GM23338 (cell line): ENCODE measurements at regions not wholly inside any gene's neighbourhood (a gene's known extent, or its start where the extent isn't known, plus 50 kb on each side); places are given as distances from the start of the nearest gene placed in this dataset.

Experiments
- ATAC-seq: fragments of 200-7000 bp; cut with Tn5 transposase; 3 replicates; pipeline ENCODE4 v1.9.1; 2020
- DNase-seq: peaks from one replicate; pipeline ENCODE4 v3.0.0-alpha.2; 2015; ENCODE audit warnings: low spot score
- H2AFZ ChIP-seq: fragments of 200-600 bp; sonication (generic); 2 replicates; pipeline ENCODE4 v1.8.0; 2016; ENCODE audit warnings: antibody characterized with exemption, mild to moderate bottlenecking, moderate library complexity
- H3F3A ChIP-seq: fragments of 200-600 bp; sonication (generic); replicated peaks from 2 replicates; pipeline ENCODE4 v1.8.0; 2017; ENCODE audit warnings: antibody characterized with exemption, mixed run types, low read depth
- H3K27ac ChIP-seq: fragments of 200-600 bp; sonication (generic); 2 replicates; pipeline ENCODE4 v1.6.1; 2016; ENCODE audit warnings: low read depth
- H3K27me3 ChIP-seq: fragments of 200-600 bp; sonication (generic); 2 replicates; pipeline ENCODE4 v1.8.0; 2016; ENCODE audit warnings: mild to moderate bottlenecking, mixed run types, moderate library complexity; ENCODE audit not compliant: insufficient read depth
- H3K36me3 ChIP-seq: fragments of 200-600 bp; sonication (generic); 2 replicates; pipeline ENCODE4 v1.8.0; 2016; ENCODE audit warnings: mild to moderate bottlenecking; ENCODE audit not compliant: insufficient read depth
- H3K4me1 ChIP-seq: fragments of 200-600 bp; sonication (generic); 2 replicates; pipeline ENCODE4 v1.8.0; 2016; ENCODE audit warnings: mild to moderate bottlenecking, moderate library complexity; ENCODE audit not compliant: insufficient read depth
- H3K4me2 ChIP-seq: fragments of 200-600 bp; sonication (generic); 2 replicates; pipeline ENCODE4 v1.7.1; 2017; ENCODE audit warnings: mixed run types
- H3K4me3 ChIP-seq: fragments of 200-600 bp; sonication (generic); 2 replicates; pipeline ENCODE4 v1.6.1; 2016; ENCODE audit warnings: mixed run types
- H3K79me2 ChIP-seq: fragments of 200-600 bp; sonication (generic); replicated peaks from 2 replicates; pipeline ENCODE4 v1.8.0; 2017; ENCODE audit warnings: mild to moderate bottlenecking; ENCODE audit not compliant: insufficient read depth
- H3K9me2 ChIP-seq: fragments of 200-600 bp; sonication (generic); 2 replicates; pipeline ENCODE4 v1.8.0; 2017; ENCODE audit not compliant: insufficient read depth
- H4K20me1 ChIP-seq: fragments of 200-600 bp; sonication (generic); replicated peaks from 2 replicates; pipeline ENCODE4 v1.8.0; 2017; ENCODE audit warnings: mild to moderate bottlenecking; ENCODE audit not compliant: insufficient read depth
- H3K27ac Mint-ChIP-seq: 2 replicates; pipeline ENCODE4 v1.8.0; 2020; ENCODE audit warnings: inconsistent platforms, mild to moderate bottlenecking, moderate library complexity, mixed read lengths
- H3K27me3 Mint-ChIP-seq: 3 replicates; pipeline ENCODE4 v1.8.0; 2022; ENCODE audit warnings: low read depth, mild to moderate bottlenecking, moderate library complexity, mixed read lengths, inconsistent platforms; ENCODE audit not compliant: insufficient read depth, poor library complexity
- H3K36me3 Mint-ChIP-seq: 3 replicates; pipeline ENCODE4 v1.8.0; 2021; ENCODE audit warnings: low read depth, mild to moderate bottlenecking, inconsistent platforms, moderate library complexity, mixed read lengths
- H3K4me1 Mint-ChIP-seq: 3 replicates; pipeline ENCODE4 v1.8.0; 2020; ENCODE audit warnings: mild to moderate bottlenecking, inconsistent platforms, mixed read lengths
- H3K4me3 Mint-ChIP-seq: 3 replicates; pipeline ENCODE4 v1.8.0; 2021; ENCODE audit warnings: moderate library complexity, mild to moderate bottlenecking, inconsistent platforms, mixed read lengths
- H3K9me3 Mint-ChIP-seq: 3 replicates; pipeline ENCODE4 v1.8.0; 2020; ENCODE audit warnings: moderate library complexity, mild to moderate bottlenecking, inconsistent platforms, mixed read lengths
- CREB1 ChIP-seq: fragments of 250-450 bp; sonication (Bioruptor Pico); IDR thresholded peaks from 2 replicates; pipeline ENCODE4 v1.5.0; 2020; ENCODE audit warnings: low read depth, mild to moderate bottlenecking, moderate library complexity
- NANOG ChIP-seq: IDR thresholded peaks from 2 replicates; pipeline ENCODE4 v1.6.1; 2016; ENCODE audit warnings: antibody characterized with exemption, borderline replicate concordance
- ZNF331 ChIP-seq: fragments of 250-450 bp; sonication (Bioruptor Pico); IDR thresholded peaks from 2 replicates; pipeline ENCODE4 v1.5.0; 2020; ENCODE audit warnings: low read depth, mild to moderate bottlenecking, moderate library complexity
- TF ChIP-seq, protein P1 (sequence below): fragments of 250-450 bp; sonication (Bioruptor Pico); IDR thresholded peaks from 2 replicates; pipeline ENCODE4 v1.5.0; 2020; ENCODE audit warnings: mild to moderate bottlenecking, moderate library complexity
- TF ChIP-seq, protein P2 (sequence below): IDR thresholded peaks from 2 replicates; pipeline ENCODE4 v1.6.1; 2016; ENCODE audit warnings: antibody characterized with exemption
- TF ChIP-seq, protein P3 (sequence below): IDR thresholded peaks from one replicate; pipeline ENCODE4 v1.6.1; 2018; ENCODE audit warnings: antibody characterized with exemption; ENCODE audit not compliant: unreplicated experiment

DNA sequence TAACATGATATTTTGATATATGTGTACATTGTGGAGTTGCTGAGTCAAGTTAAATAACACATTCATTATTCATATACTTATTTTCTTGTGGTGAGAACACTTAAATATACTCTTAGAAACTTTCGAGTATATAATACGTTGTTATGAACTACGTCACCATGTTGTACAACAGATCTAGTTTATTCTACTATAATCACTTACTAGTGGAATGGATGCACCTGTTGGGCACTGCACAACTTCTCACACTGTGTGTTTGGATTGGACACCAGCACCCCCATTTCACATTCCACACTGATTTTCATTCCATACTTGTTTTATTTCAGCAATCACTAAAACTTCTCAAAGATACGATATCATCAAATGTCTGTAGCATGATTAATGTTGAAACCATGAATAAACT is 407.3 kb downstream of the RPS24 start (continued):
- TF ChIP-seq, protein P1, sequence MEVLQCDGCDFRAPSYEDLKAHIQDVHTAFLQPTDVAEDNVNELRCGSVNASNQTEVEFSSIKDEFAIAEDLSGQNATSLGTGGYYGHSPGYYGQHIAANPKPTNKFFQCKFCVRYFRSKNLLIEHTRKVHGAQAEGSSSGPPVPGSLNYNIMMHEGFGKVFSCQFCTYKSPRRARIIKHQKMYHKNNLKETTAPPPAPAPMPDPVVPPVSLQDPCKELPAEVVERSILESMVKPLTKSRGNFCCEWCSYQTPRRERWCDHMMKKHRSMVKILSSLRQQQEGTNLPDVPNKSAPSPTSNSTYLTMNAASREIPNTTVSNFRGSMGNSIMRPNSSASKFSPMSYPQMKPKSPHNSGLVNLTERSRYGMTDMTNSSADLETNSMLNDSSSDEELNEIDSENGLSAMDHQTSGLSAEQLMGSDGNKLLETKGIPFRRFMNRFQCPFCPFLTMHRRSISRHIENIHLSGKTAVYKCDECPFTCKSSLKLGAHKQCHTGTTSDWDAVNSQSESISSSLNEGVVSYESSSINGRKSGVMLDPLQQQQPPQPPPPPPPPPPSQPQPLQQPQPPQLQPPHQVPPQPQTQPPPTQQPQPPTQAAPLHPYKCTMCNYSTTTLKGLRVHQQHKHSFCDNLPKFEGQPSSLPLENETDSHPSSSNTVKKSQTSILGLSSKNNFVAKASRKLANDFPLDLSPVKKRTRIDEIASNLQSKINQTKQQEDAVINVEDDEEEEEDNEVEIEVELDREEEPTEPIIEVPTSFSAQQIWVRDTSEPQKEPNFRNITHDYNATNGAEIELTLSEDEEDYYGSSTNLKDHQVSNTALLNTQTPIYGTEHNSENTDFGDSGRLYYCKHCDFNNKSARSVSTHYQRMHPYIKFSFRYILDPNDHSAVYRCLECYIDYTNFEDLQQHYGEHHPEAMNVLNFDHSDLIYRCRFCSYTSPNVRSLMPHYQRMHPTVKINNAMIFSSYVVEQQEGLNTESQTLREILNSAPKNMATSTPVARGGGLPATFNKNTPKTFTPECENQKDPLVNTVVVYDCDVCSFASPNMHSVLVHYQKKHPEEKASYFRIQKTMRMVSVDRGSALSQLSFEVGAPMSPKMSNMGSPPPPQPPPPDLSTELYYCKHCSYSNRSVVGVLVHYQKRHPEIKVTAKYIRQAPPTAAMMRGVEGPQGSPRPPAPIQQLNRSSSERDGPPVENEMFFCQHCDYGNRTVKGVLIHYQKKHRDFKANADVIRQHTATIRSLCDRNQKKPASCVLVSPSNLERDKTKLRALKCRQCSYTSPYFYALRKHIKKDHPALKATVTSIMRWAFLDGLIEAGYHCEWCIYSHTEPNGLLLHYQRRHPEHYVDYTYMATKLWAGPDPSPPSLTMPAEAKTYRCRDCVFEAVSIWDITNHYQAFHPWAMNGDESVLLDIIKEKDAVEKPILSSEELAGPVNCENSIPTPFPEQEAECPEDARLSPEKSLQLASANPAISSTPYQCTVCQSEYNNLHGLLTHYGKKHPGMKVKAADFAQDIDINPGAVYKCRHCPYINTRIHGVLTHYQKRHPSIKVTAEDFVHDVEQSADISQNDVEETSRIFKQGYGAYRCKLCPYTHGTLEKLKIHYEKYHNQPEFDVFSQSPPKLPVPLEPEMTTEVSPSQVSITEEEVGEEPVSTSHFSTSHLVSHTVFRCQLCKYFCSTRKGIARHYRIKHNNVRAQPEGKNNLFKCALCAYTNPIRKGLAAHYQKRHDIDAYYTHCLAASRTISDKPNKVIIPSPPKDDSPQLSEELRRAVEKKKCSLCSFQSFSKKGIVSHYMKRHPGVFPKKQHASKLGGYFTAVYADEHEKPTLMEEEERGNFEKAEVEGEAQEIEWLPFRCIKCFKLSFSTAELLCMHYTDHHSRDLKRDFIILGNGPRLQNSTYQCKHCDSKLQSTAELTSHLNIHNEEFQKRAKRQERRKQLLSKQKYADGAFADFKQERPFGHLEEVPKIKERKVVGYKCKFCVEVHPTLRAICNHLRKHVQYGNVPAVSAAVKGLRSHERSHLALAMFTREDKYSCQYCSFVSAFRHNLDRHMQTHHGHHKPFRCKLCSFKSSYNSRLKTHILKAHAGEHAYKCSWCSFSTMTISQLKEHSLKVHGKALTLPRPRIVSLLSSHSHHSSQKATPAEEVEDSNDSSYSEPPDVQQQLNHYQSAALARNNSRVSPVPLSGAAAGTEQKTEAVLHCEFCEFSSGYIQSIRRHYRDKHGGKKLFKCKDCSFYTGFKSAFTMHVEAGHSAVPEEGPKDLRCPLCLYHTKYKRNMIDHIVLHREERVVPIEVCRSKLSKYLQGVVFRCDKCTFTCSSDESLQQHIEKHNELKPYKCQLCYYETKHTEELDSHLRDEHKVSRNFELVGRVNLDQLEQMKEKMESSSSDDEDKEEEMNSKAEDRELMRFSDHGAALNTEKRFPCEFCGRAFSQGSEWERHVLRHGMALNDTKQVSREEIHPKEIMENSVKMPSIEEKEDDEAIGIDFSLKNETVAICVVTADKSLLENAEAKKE (CRISPR knock-in tag) = no peak

DNA sequence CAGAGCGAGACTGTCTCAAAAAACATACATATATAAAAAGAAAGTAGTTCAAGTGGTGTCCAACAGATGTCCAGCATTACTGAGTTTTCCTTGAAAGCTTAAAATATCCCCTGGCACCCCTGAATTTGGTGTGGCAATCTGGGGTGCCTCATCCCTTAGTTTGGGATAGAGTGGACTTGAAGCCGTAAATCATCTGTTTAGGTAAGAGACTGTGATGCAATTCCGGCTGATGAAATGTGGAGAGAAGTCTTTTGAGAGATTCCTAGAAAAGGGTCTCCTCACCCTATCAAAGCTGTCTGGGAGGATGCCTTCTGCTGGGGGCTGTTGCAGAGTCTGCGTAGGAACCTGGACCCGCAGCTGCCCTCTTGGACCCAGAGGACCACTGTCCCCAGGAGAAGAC is 408.0 kb downstream of the RPS24 start:
- Histone ChIP-seq H3K36me3 (no peaks in the 10 kb centered on the region), H3K27me3 (no peaks in the 10 kb centered on the region), H2AFZ (no peak overlapping the region), H3K27ac (no peak overlapping the region), H3K79me2 (no peaks in the 10 kb centered on the region), H3F3A (no peaks in the 10 kb centered on the region), H3K4me2 (no peak overlapping the region), H3K9me2 (no peaks in the 10 kb centered on the region), H4K20me1 (no peaks in the 10 kb centered on the region), H3K4me3 (no peak overlapping the region), H3K4me1 (no peaks in the 10 kb centered on the region)
- H3K27me3 Mint-ChIP-seq = peaks cover 5% of the 10 kb centered on the region
- ATAC-seq (no peak), DNase-seq (no peak)
- TF ChIP-seq, protein P2, sequence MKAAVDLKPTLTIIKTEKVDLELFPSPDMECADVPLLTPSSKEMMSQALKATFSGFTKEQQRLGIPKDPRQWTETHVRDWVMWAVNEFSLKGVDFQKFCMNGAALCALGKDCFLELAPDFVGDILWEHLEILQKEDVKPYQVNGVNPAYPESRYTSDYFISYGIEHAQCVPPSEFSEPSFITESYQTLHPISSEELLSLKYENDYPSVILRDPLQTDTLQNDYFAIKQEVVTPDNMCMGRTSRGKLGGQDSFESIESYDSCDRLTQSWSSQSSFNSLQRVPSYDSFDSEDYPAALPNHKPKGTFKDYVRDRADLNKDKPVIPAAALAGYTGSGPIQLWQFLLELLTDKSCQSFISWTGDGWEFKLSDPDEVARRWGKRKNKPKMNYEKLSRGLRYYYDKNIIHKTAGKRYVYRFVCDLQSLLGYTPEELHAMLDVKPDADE = no peak
- TF ChIP-seq CREB1 (CRISPR knock-in tag) = no peak
- TF ChIP-seq ZNF331 (CRISPR knock-in tag) = no peak
- TF ChIP-seq, protein P3, sequence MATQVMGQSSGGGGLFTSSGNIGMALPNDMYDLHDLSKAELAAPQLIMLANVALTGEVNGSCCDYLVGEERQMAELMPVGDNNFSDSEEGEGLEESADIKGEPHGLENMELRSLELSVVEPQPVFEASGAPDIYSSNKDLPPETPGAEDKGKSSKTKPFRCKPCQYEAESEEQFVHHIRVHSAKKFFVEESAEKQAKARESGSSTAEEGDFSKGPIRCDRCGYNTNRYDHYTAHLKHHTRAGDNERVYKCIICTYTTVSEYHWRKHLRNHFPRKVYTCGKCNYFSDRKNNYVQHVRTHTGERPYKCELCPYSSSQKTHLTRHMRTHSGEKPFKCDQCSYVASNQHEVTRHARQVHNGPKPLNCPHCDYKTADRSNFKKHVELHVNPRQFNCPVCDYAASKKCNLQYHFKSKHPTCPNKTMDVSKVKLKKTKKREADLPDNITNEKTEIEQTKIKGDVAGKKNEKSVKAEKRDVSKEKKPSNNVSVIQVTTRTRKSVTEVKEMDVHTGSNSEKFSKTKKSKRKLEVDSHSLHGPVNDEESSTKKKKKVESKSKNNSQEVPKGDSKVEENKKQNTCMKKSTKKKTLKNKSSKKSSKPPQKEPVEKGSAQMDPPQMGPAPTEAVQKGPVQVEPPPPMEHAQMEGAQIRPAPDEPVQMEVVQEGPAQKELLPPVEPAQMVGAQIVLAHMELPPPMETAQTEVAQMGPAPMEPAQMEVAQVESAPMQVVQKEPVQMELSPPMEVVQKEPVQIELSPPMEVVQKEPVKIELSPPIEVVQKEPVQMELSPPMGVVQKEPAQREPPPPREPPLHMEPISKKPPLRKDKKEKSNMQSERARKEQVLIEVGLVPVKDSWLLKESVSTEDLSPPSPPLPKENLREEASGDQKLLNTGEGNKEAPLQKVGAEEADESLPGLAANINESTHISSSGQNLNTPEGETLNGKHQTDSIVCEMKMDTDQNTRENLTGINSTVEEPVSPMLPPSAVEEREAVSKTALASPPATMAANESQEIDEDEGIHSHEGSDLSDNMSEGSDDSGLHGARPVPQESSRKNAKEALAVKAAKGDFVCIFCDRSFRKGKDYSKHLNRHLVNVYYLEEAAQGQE = no peak
- no peak for TF ChIP-seq NANOG
- H3K36me3 Mint-ChIP-seq = no peaks in the 10 kb centered on the region
- H3K4me3 Mint-ChIP-seq = no peak overlapping the region
- H3K9me3 Mint-ChIP-seq = no peaks in the 10 kb centered on the region
- peaks cover 2% of the 10 kb centered on the region; the same call in 2 of the 3 replicates for H3K4me1 Mint-ChIP-seq
- no peak overlapping the region for H3K27ac Mint-ChIP-seq
